ENCODE measurements at regions not wholly inside any gene's neighbourhood (a gene's known extent, or its start where the extent isn't known, plus 50 kb on each side); places are given as distances from the start of the nearest gene placed in this dataset.
"Not testable (repeated sequence)": the region's sequence is repeated elsewhere in the genome, so short reads cannot be mapped to it uniquely, and the experiment has no call there.

- no peaks in the 10 kb centered on the region for H3K27me3 ChIP-seq (ENCODE audit: control insufficient read depth, insufficient read depth, low read length)
- no peak overlapping the region for H3K4me3 ChIP-seq (ENCODE audit: low read depth, low read length)
- H3K4me1 ChIP-seq (ENCODE audit: control insufficient read depth, insufficient read depth, low read length): no peaks in the 10 kb centered on the region
- no peaks in the 10 kb centered on the region for H3K9me3 ChIP-seq (ENCODE audit: control insufficient read depth, insufficient read depth, low read length)
- WGBS (ENCODE audit: insufficient coverage): no CpG with 5 or more reads among the region's 3 CpGs
- H3K27ac ChIP-seq (ENCODE audit: low read depth, low read length): no peak overlapping the region
- no peak for DNase-seq (ENCODE audit: low read depth in 4 of 6, low spot score in 6 of 6)
- no peaks in the 10 kb centered on the region for H3K36me3 ChIP-seq (ENCODE audit: control insufficient read depth, insufficient read depth, low read length)
Observed at GRCh38 chr11:81970886-81971285, 762.8 kb downstream of the FAM181B start.

- Histone ChIP-seq H3K4me3 (ENCODE audit: low read depth, low read length) (no peak overlapping the region), H3K27ac (ENCODE audit: low read depth, low read length) (no peak overlapping the region), H3K9me3 (ENCODE audit: control insufficient read depth, insufficient read depth, low read length) (no peaks in the 10 kb centered on the region), H3K4me1 (ENCODE audit: control insufficient read depth, insufficient read depth, low read length) (no peaks in the 10 kb centered on the region), H3K27me3 (ENCODE audit: control insufficient read depth, insufficient read depth, low read length) (no peaks in the 10 kb centered on the region), H3K36me3 (ENCODE audit: control insufficient read depth, insufficient read depth, low read length) (no peaks in the 10 kb centered on the region)
- DNase-seq (ENCODE audit: low read depth in 4 of 6, low spot score in 6 of 6): no peak
- 67% methylated on average over 1 of the region's 1 CpG for WGBS (ENCODE audit: insufficient coverage)
Observed at GRCh38 chr11:81967242-81967641, 766.4 kb downstream of the FAM181B start.

GRCh38 chr11:81966340-81966739 is 767.3 kb downstream of the FAM181B start:
- H3K27ac ChIP-seq (ENCODE audit: low read depth, low read length): no peak overlapping the region
- no peak overlapping the region for H3K4me3 ChIP-seq (ENCODE audit: low read depth, low read length)
- H3K27me3 ChIP-seq (ENCODE audit: control insufficient read depth, insufficient read depth, low read length): no peaks in the 10 kb centered on the region
- H3K9me3 ChIP-seq (ENCODE audit: control insufficient read depth, insufficient read depth, low read length): no peaks in the 10 kb centered on the region
- H3K36me3 ChIP-seq (ENCODE audit: control insufficient read depth, insufficient read depth, low read length): no peaks in the 10 kb centered on the region
- no peaks in the 10 kb centered on the region for H3K4me1 ChIP-seq (ENCODE audit: control insufficient read depth, insufficient read depth, low read length)
- no peak for DNase-seq (ENCODE audit: low read depth in 4 of 6, low spot score in 6 of 6)
- WGBS (ENCODE audit: insufficient coverage): no CpG with 5 or more reads among the region's 3 CpGs

DNA sequence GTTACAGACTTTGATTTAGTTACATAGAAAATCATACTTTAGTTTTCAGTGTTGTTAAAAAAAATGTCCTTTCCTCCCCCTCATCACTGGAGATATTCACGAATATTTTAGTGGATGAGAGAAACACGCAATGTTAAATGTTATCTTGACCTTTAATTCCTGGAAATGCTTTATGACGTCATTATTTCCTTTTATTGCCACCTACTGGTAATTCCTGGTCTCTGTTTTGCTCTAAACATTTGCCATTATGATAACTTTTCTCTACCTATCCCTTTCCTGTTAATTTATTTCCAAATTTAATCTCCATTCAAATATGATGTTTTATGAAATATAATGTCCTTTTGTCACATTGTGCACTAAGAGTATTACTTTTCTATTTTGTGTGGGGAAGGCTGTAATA is 770.6 kb downstream of the FAM181B start:
- H3K36me3 ChIP-seq (ENCODE audit: control insufficient read depth, insufficient read depth, low read length): no peaks in the 10 kb centered on the region
- WGBS (ENCODE audit: insufficient coverage): 0% methylated on average over 1 of the region's 3 CpGs
- no peak overlapping the region for H3K27ac ChIP-seq (ENCODE audit: low read depth, low read length)
- no peaks in the 10 kb centered on the region for H3K9me3 ChIP-seq (ENCODE audit: control insufficient read depth, insufficient read depth, low read length)
- no peaks in the 10 kb centered on the region for H3K4me1 ChIP-seq (ENCODE audit: control insufficient read depth, insufficient read depth, low read length)
- no peak for DNase-seq (ENCODE audit: low read depth in 4 of 6, low spot score in 6 of 6)
- no peak overlapping the region for H3K4me3 ChIP-seq (ENCODE audit: low read depth, low read length)
- H3K27me3 ChIP-seq (ENCODE audit: control insufficient read depth, insufficient read depth, low read length): no peaks in the 10 kb centered on the region

- Histone ChIP-seq H3K9me3 (ENCODE audit: control insufficient read depth, insufficient read depth, low read length) (no peaks in the 10 kb centered on the region), H3K4me1 (ENCODE audit: control insufficient read depth, insufficient read depth, low read length) (no peaks in the 10 kb centered on the region), H3K27me3 (ENCODE audit: control insufficient read depth, insufficient read depth, low read length) (no peaks in the 10 kb centered on the region), H3K36me3 (ENCODE audit: control insufficient read depth, insufficient read depth, low read length) (no peaks in the 10 kb centered on the region), H3K4me3 (ENCODE audit: low read depth, low read length) (no peak overlapping the region), H3K27ac (ENCODE audit: low read depth, low read length) (no peak overlapping the region)
- no CpG with 5 or more reads among the region's 3 CpGs for WGBS (ENCODE audit: insufficient coverage)
- DNase-seq (ENCODE audit: low read depth in 4 of 6, low spot score in 6 of 6): no peak
Observed at GRCh38 chr11:81960443-81960842, 773.2 kb downstream of the FAM181B start.

DNA sequence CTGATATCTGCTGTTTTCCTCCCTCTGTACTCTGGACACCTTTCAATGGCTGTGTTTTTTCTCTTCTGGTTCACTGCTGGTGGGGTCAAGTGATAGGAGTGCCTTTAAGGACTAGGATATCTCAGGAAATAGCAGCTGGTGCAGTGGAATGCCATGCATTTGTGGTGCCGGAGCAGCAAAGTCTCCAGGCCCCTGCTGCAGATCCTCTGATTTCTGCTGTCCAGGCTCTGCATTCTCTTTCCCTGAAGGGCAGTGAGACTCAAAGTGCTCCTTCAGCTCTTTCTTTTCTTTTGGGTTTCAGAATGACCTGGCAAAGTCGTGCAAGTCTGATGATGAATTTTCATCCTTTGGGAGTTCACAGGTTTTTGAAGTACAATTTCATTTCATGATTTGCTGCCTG is 774.3 kb downstream of the FAM181B start:
- Histone ChIP-seq H3K27me3 (ENCODE audit: control insufficient read depth, insufficient read depth, low read length) (no peaks in the 10 kb centered on the region), H3K4me3 (ENCODE audit: low read depth, low read length) (no peak overlapping the region), H3K36me3 (ENCODE audit: control insufficient read depth, insufficient read depth, low read length) (no peaks in the 10 kb centered on the region), H3K27ac (ENCODE audit: low read depth, low read length) (no peak overlapping the region), H3K4me1 (ENCODE audit: control insufficient read depth, insufficient read depth, low read length) (no peaks in the 10 kb centered on the region), H3K9me3 (ENCODE audit: control insufficient read depth, insufficient read depth, low read length) (no peaks in the 10 kb centered on the region)
- WGBS (ENCODE audit: insufficient coverage): 62% methylated on average over 1 of the region's 2 CpGs
- DNase-seq (ENCODE audit: low read depth in 4 of 6, low spot score in 6 of 6): no peak

GRCh38 chr11:81954301-81954700 is 779.4 kb downstream of the FAM181B start:
- WGBS (ENCODE audit: insufficient coverage): no CpG with 5 or more reads among the region's 6 CpGs
- not testable (repeated sequence) for H3K4me3 ChIP-seq (ENCODE audit: low read depth, low read length); DNase-seq (ENCODE audit: low read depth in 4 of 6, low spot score in 6 of 6); H3K4me1 ChIP-seq (ENCODE audit: control insufficient read depth, insufficient read depth, low read length); H3K27me3 ChIP-seq (ENCODE audit: control insufficient read depth, insufficient read depth, low read length); H3K36me3 ChIP-seq (ENCODE audit: control insufficient read depth, insufficient read depth, low read length); H3K27ac ChIP-seq (ENCODE audit: low read depth, low read length); H3K9me3 ChIP-seq (ENCODE audit: control insufficient read depth, insufficient read depth, low read length)

GRCh38 chr11:81946831-81947230 is 786.8 kb downstream of the FAM181B start:
- 93% methylated on average over 2 of the region's 3 CpGs for WGBS (ENCODE audit: insufficient coverage)

GRCh38 chr11:81942646-81943045 is 791.0 kb downstream of the FAM181B start:
- Histone ChIP-seq H3K36me3 (ENCODE audit: control insufficient read depth, insufficient read depth, low read length) (no peaks in the 10 kb centered on the region), H3K4me3 (ENCODE audit: low read depth, low read length) (no peak overlapping the region), H3K27me3 (ENCODE audit: control insufficient read depth, insufficient read depth, low read length) (no peaks in the 10 kb centered on the region), H3K4me1 (ENCODE audit: control insufficient read depth, insufficient read depth, low read length) (no peaks in the 10 kb centered on the region), H3K27ac (ENCODE audit: low read depth, low read length) (no peak overlapping the region), H3K9me3 (ENCODE audit: control insufficient read depth, insufficient read depth, low read length) (no peaks in the 10 kb centered on the region)
- WGBS (ENCODE audit: insufficient coverage): no CpG with 5 or more reads among the region's 2 CpGs
- DNase-seq (ENCODE audit: low read depth in 4 of 6, low spot score in 6 of 6): no peak

More at GRCh38 chr11:81946831-81947230, 786.8 kb downstream of the FAM181B start:
- H3K4me3 ChIP-seq (ENCODE audit: low read depth, low read length): no peak overlapping the region
- no peaks in the 10 kb centered on the region for H3K27me3 ChIP-seq (ENCODE audit: control insufficient read depth, insufficient read depth, low read length)
- H3K36me3 ChIP-seq (ENCODE audit: control insufficient read depth, insufficient read depth, low read length): no peaks in the 10 kb centered on the region
- H3K9me3 ChIP-seq (ENCODE audit: control insufficient read depth, insufficient read depth, low read length): no peaks in the 10 kb centered on the region
- no peak overlapping the region for H3K27ac ChIP-seq (ENCODE audit: low read depth, low read length)
- no peaks in the 10 kb centered on the region for H3K4me1 ChIP-seq (ENCODE audit: control insufficient read depth, insufficient read depth, low read length)
- no peak for DNase-seq (ENCODE audit: low read depth in 4 of 6, low spot score in 6 of 6)

DNA sequence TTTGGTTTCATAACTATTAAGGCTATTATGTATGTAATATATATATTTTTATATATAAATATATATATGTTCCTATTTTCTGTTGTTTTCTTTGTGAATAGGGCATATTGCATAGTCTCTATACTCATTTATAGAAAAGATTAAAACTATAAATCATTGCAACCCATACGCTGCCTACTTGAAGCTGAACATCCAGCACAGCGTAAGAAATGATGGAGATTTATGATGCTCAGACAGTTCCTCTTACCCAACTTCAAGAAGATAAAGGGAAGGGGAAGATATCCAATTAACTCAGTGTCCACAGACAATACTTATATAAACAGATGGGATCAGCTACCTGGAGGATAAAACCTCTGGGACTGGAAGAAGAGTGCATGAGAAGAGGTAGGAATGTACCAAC is 791.7 kb downstream of the FAM181B start:
- Histone ChIP-seq H3K27ac (ENCODE audit: low read depth, low read length) (no peak overlapping the region), H3K4me1 (ENCODE audit: control insufficient read depth, insufficient read depth, low read length) (no peaks in the 10 kb centered on the region), H3K36me3 (ENCODE audit: control insufficient read depth, insufficient read depth, low read length) (no peaks in the 10 kb centered on the region), H3K27me3 (ENCODE audit: control insufficient read depth, insufficient read depth, low read length) (no peaks in the 10 kb centered on the region), H3K4me3 (ENCODE audit: low read depth, low read length) (no peak overlapping the region), H3K9me3 (ENCODE audit: control insufficient read depth, insufficient read depth, low read length) (peaks cover under 1% of the 10 kb centered on the region)
- peak in 1 of 6 donors; percentile 18 for DNase-seq (ENCODE audit: low read depth in 4 of 6, low spot score in 6 of 6)
- WGBS (ENCODE audit: insufficient coverage): no CpG with 5 or more reads among the region's 2 CpGs

Measured in spinal cord (tissue), 9 donors.